WTC11 (cell line): ENCODE measurements at regions not wholly inside any gene's neighbourhood (a gene's known extent, or its start where the extent isn't known, plus 50 kb on each side); places are given as distances from the start of the nearest gene placed in this dataset.

Experiments used
- CTCF ChIP-seq: fragments of 200-600 bp; IDR thresholded peaks from 2 replicates; pipeline ENCODE4 v1.8.0; 2022; ENCODE audit warnings: antibody characterized with exemption
- E2F5 ChIP-seq: sonication (generic); formaldehyde crosslinking; IDR thresholded peaks from 2 replicates; pipeline ENCODE4 v1.8.1; 2022; ENCODE audit warnings: mild to moderate bottlenecking, moderate library complexity, missing genetic modification reagents
- MAX ChIP-seq: sonication (generic); formaldehyde crosslinking; IDR thresholded peaks from 2 replicates; pipeline ENCODE4 v1.8.0; 2022; ENCODE audit warnings: mild to moderate bottlenecking, missing genetic modification reagents
- NR2C2 ChIP-seq: sonication (generic); formaldehyde crosslinking; IDR thresholded peaks from 2 replicates; pipeline ENCODE4 v1.8.0; 2022; ENCODE audit warnings: mild to moderate bottlenecking, missing genetic modification reagents

GRCh38 chr2:143981428-143981827, 538.5 kb downstream of the ZEB2 start:
- no peak for TF ChIP-seq NR2C2
- TF ChIP-seq E2F5 (CRISPR knock-in tag): no peak
- TF ChIP-seq CTCF: no peak
- no peak for TF ChIP-seq MAX
